Stimulated activated naive B cell treated with anti-CD40 and anti-IgM and Interleukin-4, amounts not matched to agents 10 μg/mL and 1 μg/mL and 100 μg/mL, for 72 hours (primary cell): ENCODE measurements at regions not wholly inside any gene's neighbourhood (a gene's known extent, or its start where the extent isn't known, plus 50 kb on each side); places are given as distances from the start of the nearest gene placed in this dataset.
"Not testable (repeated sequence)": the region's sequence is repeated elsewhere in the genome, so short reads cannot be mapped to it uniquely, and the experiment has no call there.

ENCODE experiments used
- ATAC-seq, 2 donors: fragments of 150-1000 bp; cut with Tn5 transposase; replicated peaks; 2 replicates each; pipeline ENCODE4 v1.10.0; 2021; ENCODE audit warnings: moderate library complexity in 1 of 2
- DNase-seq: peaks from one replicate; pipeline ENCODE4 v3.0.0; 2021
- H3K27ac Mint-ChIP-seq: one replicate; pipeline ENCODE4 v1.8.0; 2022; ENCODE audit warnings: mild to moderate bottlenecking, mixed read lengths
- H3K27me3 Mint-ChIP-seq, 2 donors: one replicate each; pipeline ENCODE4 v1.8.0; 2022; ENCODE audit warnings: mixed read lengths in 2 of 2
- H3K36me3 Mint-ChIP-seq, 2 donors: one replicate each; pipeline ENCODE4 v1.8.0; 2022; ENCODE audit warnings: mixed read lengths in 2 of 2, mild to moderate bottlenecking in 1 of 2
- H3K4me1 Mint-ChIP-seq, 2 donors: one replicate each; pipeline ENCODE4 v1.8.0; 2022; ENCODE audit warnings: mixed read lengths in 2 of 2, mild to moderate bottlenecking in 1 of 2
- H3K4me3 Mint-ChIP-seq, 2 donors: one replicate each; pipeline ENCODE4 v1.8.0; 2022; ENCODE audit warnings: mild to moderate bottlenecking in 2 of 2, mixed read lengths in 2 of 2, moderate library complexity in 1 of 2
- H3K9me3 Mint-ChIP-seq, 2 donors: one replicate each; pipeline ENCODE4 v1.8.0; 2022; ENCODE audit warnings: mixed read lengths in 2 of 2, mild to moderate bottlenecking in 1 of 2

DNA sequence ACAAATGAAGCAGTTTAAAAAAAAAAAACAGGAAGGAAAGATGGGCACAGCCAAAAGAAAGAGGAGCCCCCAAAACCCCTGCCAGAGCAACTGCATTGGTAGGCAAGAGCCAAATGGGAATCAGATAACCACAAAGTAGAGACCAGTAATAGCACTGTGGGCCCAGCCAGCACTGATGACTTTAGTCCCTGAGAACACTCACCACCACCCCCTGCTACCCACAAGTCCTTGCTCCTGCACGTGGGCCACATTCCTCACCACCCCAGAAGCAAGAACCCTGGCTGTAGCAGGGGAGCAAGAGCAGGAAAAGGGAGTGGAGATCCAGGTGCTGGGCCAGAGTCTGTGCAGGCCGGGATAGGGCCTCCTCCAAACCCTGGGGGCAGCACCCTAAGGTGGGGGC lies 86.1 kb downstream of the RRAGC start:
- DNase-seq = no peak

DNA sequence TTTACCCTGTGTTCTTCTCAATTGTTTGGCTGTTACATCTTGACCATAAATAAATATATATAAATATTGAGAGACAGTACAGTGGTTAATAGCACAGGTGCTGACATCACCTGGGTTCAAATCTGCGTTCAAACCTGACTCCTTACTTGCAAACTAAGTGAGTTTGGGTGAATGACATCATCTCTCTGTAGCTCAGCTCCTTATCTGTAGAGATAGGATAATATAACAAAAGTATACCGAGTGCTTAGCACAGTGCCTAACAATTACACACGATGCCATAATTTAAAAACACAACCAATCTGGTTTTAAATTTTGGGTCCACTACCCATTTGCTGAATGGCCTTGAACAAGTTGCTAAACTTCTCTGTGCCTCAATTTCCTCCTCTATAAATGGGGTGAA lies 86.6 kb downstream of the RRAGC start:
- Mint-ChIP-seq H3K36me3 (no peaks in the 10 kb centered on the region), H3K27me3 (peaks cover 12 to 16% of the 10 kb centered on the region in 2 donors), H3K9me3 (no peaks in the 10 kb centered on the region)

More for the DNA sequence above, 86.1 kb downstream of the RRAGC start:
- Mint-ChIP-seq H3K4me1 (no peaks in the 10 kb centered on the region), H3K9me3 (no peaks in the 10 kb centered on the region), H3K4me3 (no peak overlapping the region), H3K27me3 (peaks cover 6 to 12% of the 10 kb centered on the region in 2 donors), H3K27ac (no peak overlapping the region), H3K36me3 (no peaks in the 10 kb centered on the region)
- no peak for ATAC-seq

DNA sequence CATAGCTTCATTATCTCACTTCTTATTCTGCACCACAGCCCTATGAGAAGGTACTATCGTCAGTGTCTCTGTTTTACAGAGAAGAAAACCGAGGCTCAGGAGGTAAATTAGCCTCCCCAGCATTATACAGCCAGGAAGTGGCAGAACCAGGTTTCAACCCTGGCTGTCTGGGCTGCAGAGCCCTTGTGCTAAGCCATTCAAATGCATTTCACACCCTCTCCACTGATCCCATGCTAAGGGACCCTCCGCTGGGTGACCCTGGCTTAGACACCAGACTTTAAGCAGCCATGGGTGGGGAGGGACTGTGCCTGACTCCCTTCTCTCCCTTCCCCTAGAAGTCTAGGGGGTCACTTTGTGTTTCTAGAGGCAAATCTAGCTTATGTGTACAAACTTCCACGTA lies 87.5 kb downstream of the RRAGC start:
- H3K36me3 Mint-ChIP-seq = no peaks in the 10 kb centered on the region
- H3K27ac Mint-ChIP-seq = no peak overlapping the region
- DNase-seq (no peak), ATAC-seq (no peak)
- H3K9me3 Mint-ChIP-seq = no peaks in the 10 kb centered on the region
- H3K4me1 Mint-ChIP-seq = no peaks in the 10 kb centered on the region
- H3K4me3 Mint-ChIP-seq = no peak overlapping the region
- H3K27me3 Mint-ChIP-seq = peaks cover 16 to 19% of the 10 kb centered on the region in 2 donors

More for the DNA sequence above, 86.6 kb downstream of the RRAGC start:
- Mint-ChIP-seq H3K4me1 (no peaks in the 10 kb centered on the region), H3K4me3 (no peak overlapping the region), H3K27ac (no peak overlapping the region)
- DNase-seq = no peak
- ATAC-seq = no peak

DNA sequence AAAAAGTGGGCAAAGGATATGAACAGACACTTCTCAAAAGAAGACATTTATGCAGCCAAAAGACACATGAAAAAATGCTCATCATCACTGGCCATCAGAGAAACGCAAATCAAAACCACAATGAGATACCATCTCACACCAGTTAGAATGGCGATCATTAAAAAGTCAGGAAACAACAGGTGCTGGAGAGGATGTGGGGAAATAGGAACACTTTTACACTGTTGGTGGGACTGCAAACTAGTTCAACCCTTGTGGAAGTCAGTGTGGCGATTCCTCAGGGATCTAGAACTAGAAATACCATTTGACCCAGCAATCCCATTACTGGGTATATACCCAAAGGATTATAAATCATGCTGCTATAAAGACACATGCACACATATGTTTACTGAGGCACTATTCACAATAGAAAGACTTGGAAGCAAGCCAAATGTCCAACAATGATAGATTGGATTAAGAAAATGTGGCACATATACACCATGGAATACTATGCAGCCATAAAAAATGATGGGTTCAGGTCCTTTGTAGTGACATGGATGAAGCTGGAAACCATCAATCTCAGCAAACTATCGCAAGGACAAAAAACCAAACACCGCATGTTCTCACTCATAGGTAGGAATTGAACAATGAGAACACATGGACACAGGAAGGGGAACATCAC lies 88.9 kb downstream of the RRAGC start:
- not testable (repeated sequence) for H3K4me3 Mint-ChIP-seq, DNase-seq, H3K9me3 Mint-ChIP-seq, H3K4me1 Mint-ChIP-seq, H3K27ac Mint-ChIP-seq, ATAC-seq, H3K36me3 Mint-ChIP-seq
- peaks cover 21 to 25% of the 10 kb centered on the region in 2 donors for H3K27me3 Mint-ChIP-seq

DNA sequence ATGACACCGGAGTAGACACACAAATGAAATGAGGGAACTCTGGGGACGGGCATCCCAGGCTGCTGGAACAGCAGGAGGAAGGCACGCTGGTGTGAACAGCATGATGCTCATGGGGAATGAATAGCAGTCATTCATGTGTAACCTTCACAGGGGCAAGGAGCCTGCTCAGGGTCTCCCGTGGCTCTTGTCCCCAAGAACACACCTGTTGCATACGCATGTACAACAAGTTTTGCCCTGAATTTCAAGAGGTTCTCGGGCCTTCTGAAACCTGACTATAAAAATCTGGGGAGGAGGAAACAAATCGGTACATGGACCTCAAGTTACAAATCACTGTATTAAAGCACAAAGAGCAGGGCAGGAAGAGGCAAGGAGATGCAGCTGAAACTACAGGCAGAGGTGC lies 93.4 kb downstream of the RRAGC start:
- DNase-seq (no peak), ATAC-seq (no peak)
- H3K36me3 Mint-ChIP-seq = no peaks in the 10 kb centered on the region
- peaks cover 33 to 38% of the 10 kb centered on the region in 2 donors for H3K27me3 Mint-ChIP-seq
- no peak overlapping the region for H3K4me3 Mint-ChIP-seq
- no peaks in the 10 kb centered on the region for H3K4me1 Mint-ChIP-seq
- H3K9me3 Mint-ChIP-seq = peaks cover 0 to 3% of the 10 kb centered on the region in 2 donors
- no peak overlapping the region for H3K27ac Mint-ChIP-seq

DNA sequence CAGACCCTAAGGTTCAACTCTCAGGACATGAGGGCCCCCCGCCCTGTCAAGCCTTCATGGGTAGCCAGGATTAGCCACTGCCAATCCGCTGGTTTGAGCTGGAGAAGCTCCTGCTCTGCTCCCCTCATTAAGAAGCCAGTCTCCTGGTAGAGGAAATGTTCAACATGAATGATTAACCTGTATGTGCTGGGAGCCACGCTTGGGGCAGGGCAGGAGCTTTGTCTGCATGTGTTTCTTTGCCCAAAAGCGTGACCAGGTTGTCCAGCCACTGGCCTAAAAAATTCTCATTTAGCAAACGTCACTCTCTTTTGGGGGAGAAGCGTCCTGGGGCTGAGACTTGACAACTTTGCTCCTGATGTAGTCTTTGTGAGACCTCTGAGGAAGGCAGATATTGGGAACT lies 96.5 kb downstream of the RRAGC start:
- Mint-ChIP-seq H3K36me3 (no peaks in the 10 kb centered on the region), H3K4me1 (no peaks in the 10 kb centered on the region), H3K4me3 (no peak overlapping the region), H3K9me3 (peaks cover 0 to 3% of the 10 kb centered on the region in 2 donors), H3K27ac (no peak overlapping the region), H3K27me3 (peaks cover 40% of the 10 kb centered on the region in 2 donors)
- ATAC-seq (no peak), DNase-seq (no peak)

DNA sequence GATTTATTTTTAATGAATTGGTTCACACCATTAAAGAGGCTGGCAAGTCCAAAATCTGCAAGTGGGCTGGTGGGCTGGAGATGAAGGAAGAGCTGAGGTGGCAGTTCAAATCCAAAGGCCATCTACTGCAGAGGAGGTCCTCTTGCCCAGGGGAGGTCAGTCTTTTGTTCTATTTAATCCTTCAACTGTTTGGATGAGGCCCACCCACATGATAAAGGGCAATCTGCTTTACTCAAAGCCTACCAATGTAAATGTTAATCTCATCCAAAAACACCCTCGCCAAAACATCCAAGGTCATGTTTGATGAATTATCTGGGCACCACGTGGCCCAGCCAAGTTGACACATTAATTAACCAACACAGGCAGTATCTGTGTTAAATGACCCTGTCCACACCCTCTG lies 99.0 kb downstream of the RRAGC start:
- Mint-ChIP-seq H3K36me3 (no peaks in the 10 kb centered on the region), H3K4me3 (no peak overlapping the region), H3K27ac (no peak overlapping the region), H3K4me1 (no peaks in the 10 kb centered on the region), H3K27me3 (peaks cover 33 to 45% of the 10 kb centered on the region in 2 donors), H3K9me3 (peaks cover 0 to 3% of the 10 kb centered on the region in 2 donors)
- DNase-seq (no peak), ATAC-seq (no peak)

DNA sequence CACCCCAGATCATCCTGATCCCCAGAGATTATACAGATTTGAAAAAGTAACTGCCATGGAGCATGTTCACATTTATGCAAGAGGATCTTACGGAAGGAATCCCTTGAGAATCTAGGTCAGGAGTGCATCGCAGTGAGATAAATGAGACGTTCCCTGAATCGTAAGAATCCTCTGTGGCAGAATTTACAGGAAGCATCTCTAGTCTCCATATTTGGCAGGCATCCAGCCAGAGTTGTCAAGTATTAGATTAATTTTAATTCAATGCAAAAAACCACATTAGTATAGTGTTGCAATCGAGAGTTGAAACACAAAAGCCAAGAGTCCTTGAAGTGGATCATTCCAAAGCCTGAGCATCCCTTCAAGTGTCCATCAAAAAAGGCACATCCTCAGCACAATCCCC lies 100.8 kb downstream of the RRAGC start:
- peaks cover 0 to 3% of the 10 kb centered on the region in 2 donors for H3K9me3 Mint-ChIP-seq
- no peaks in the 10 kb centered on the region for H3K36me3 Mint-ChIP-seq
- no peak overlapping the region for H3K4me3 Mint-ChIP-seq
- no peaks in the 10 kb centered on the region for H3K4me1 Mint-ChIP-seq
- H3K27me3 Mint-ChIP-seq = peaks cover 30 to 51% of the 10 kb centered on the region in 2 donors
- DNase-seq (no peak), ATAC-seq (no peak)
- no peak overlapping the region for H3K27ac Mint-ChIP-seq

DNA sequence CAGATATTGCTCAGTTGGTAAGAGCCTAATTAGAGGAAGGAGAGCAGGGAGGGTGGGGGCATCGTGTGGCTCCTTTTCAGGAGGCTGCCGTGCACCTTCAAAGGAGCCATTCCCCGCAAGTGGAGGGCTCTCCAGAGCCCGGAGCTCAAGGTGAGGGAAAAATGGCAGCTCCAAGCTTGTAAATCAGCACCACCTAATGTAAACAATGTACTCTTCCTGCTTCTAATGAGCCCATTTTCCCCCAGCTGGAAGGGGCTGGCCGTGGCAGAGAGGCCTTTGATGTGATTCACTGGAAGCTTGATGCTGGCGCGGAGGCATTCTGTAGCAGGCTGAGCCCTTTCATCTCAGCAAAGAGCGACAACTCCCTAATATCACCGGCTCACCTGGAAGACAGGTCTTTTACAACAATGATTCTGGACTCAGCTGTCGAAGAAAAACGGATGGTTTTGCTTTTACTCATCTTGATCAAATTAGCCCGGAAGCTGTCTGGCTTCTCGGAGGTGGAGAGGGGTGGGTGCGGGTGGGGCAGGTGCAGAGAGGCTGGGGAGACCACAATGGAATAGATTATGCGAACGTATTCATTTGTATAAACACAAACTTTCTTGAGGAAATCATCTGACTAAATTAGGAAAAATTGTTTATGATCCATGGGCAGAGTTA lies 112.5 kb downstream of the RRAGC start:
- H3K4me3 Mint-ChIP-seq = no peak overlapping the region
- no peak overlapping the region for H3K27ac Mint-ChIP-seq
- peaks cover 21 to 38% of the 10 kb centered on the region in 2 donors for H3K27me3 Mint-ChIP-seq
- DNase-seq (no peak), ATAC-seq (no peak)
- H3K36me3 Mint-ChIP-seq = peaks cover 0 to 2% of the 10 kb centered on the region in 2 donors
- H3K9me3 Mint-ChIP-seq = peaks cover 0 to 3% of the 10 kb centered on the region in 2 donors
- H3K4me1 Mint-ChIP-seq = no peaks in the 10 kb centered on the region

DNA sequence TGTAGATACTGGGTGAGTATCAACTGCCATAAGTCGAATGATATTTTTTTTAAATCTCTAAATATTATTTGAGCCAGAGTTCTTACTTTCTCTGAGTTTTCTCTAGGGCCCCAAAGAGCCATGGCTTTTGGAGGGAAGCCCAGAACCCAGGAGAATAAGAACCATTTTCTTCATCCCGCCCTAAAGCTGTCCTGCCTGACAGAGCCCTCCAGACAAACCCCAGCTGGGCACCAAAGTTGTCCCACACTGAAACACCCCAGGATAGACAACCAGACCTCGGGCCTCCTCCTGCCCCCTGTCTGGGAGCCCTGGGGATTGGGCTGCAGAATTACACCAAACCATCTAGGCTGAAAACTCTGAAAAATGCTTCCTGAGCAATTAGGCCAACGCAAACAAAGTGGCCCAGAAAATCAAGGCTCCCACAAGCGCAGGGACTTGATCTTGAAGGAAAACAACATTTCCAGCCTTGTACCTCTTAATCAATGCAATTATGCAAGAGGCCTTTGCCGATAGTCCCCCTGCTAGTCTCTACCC lies 113.1 kb downstream of the RRAGC start:
- H3K9me3 Mint-ChIP-seq = peaks cover 0 to 3% of the 10 kb centered on the region in 2 donors
- no peak overlapping the region for H3K27ac Mint-ChIP-seq
- no peak overlapping the region for H3K4me3 Mint-ChIP-seq
- H3K4me1 Mint-ChIP-seq = no peaks in the 10 kb centered on the region
- peaks cover 0 to 2% of the 10 kb centered on the region in 2 donors for H3K36me3 Mint-ChIP-seq
- no peak for DNase-seq
- peaks cover 19 to 32% of the 10 kb centered on the region in 2 donors for H3K27me3 Mint-ChIP-seq
- no peak for ATAC-seq

DNA sequence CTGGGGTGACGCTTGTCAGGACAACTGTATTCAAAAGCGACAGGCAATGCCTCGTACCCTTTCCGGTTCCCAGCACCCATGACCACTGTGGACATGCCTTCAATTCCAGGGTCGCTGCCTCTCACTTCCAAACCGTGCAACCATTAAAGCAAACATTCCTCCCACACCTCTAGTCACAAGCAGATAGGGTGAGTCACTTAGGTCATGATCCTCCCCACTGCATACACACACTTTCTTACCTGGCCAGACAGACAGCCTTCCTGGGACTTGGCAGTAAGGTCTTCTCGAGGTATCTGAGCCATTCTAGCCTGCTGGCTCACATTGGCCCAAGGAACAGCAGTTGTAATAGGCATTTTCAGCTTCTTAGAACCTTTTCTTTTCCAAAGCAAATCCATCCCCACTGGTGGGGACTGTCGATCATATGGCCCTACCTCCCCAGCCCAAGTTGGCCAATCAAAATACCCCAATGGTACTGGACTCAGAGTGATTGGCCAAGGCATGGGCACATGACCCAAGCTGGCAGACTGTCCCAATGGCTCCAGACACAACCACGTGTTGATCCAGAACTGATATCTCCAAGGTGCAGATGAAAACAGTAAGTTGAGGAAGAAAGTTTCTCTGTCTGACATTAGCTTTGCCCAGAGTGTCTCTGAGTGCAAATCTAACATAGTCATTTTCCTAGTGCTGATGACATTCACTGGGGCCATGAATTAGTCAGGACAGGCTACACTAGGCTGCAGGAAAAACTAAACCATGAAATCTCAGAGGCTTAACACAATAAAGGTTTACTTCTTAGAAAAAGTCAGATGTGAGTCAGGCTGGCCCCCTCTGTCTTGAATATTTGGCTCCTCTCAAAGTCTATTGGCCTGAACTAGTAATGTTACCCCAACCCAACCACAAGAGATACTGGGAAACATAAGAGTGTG lies 113.8 kb downstream of the RRAGC start:
- no peak overlapping the region for H3K4me3 Mint-ChIP-seq
- peaks cover 19 to 32% of the 10 kb centered on the region in 2 donors for H3K27me3 Mint-ChIP-seq
- H3K9me3 Mint-ChIP-seq = peaks cover 0 to 3% of the 10 kb centered on the region in 2 donors
- ATAC-seq (peak; percentile 19 to 31), DNase-seq (no peak)
- H3K4me1 Mint-ChIP-seq = no peaks in the 10 kb centered on the region
- peaks cover 0 to 2% of the 10 kb centered on the region in 2 donors for H3K36me3 Mint-ChIP-seq
- H3K27ac Mint-ChIP-seq = no peak overlapping the region

DNA sequence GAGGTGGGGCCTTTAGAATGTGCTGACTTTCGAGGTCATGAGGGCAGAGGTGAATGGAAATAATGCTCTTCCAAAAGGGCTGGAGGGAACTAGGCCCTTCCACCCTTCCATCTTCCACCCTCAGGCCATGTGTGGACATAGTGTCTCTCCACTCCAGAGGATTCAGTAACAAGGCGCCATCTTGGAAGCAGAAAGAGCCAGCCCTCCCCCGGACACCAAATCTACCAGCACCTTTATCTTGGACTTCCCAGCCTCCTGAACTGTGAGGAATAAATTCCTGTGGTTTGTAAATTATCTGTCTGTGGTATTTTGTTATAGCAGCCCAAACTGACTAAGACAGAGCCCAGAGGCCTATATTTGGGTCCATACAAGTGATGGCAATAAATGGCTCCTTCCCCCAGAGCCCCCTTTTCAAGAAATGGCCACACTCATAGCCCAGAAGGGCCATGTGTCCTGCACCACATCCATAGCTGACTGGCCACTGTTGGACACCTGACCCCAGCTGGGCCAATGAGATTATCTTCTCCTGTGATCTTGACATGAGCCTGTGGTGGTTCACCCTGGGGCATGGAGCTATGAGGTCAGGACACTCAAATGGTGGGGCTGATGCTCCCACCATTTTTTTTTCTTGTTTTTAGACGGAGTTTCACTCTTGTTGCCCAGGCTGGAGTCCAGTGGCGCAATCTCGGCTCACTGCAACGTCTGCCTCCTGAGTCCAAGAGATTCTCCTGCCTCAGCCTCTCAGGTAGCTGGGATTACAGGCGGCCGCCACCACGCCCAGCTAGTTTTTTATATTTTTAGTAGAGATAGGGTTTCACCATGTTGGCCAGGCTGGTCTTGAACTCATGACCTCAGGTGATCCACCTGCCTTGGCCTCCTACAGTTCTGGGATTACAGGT lies 114.9 kb downstream of the RRAGC start:
- Mint-ChIP-seq H3K9me3 (no peaks in the 10 kb centered on the region), H3K4me3 (no peak overlapping the region), H3K27ac (no peak overlapping the region), H3K27me3 (peaks cover 10 to 22% of the 10 kb centered on the region in 2 donors), H3K4me1 (no peaks in the 10 kb centered on the region), H3K36me3 (no peaks in the 10 kb centered on the region)
- DNase-seq (no peak), ATAC-seq (no peak)

DNA sequence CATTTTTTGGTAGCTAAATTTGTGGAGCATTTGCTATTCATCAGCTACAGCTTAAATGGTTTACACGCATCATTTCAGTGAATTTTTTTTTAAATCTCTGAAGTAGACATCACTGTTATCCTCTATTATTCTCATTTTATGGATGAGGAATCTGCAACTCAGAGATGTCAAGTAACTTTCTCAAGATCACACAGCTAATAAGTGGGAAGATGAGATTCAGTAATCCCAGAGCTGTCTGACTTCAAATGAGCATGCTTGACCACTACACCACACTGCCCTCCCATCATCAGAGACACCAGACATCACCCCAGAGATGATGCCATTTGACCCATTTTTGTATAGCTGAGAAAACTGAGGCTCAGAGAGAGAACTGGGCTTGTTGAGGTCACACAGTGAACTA lies 116.4 kb downstream of the RRAGC start:
- Mint-ChIP-seq H3K4me3 (no peak overlapping the region), H3K36me3 (no peaks in the 10 kb centered on the region), H3K9me3 (no peaks in the 10 kb centered on the region), H3K27ac (no peak overlapping the region), H3K4me1 (no peaks in the 10 kb centered on the region), H3K27me3 (peaks cover 4 to 12% of the 10 kb centered on the region in 2 donors)
- ATAC-seq (no peak), DNase-seq (no peak)
